HCT116 (cell line): ENCODE measurements at regions not wholly inside any gene's neighbourhood (a gene's known extent, or its start where the extent isn't known, plus 50 kb on each side); places are given as distances from the start of the nearest gene placed in this dataset.

Experiments
- ATAC-seq: fragments of 200-7000 bp; cut with Tn5 transposase; 2 replicates; pipeline ENCODE4 v1.9.1; 2020; ENCODE audit warnings: mild to moderate bottlenecking, moderate library complexity
- BruUV-seq: library from RNA; stranded (reverse); fragments of 400-500 nt; replicated peaks from 2 replicates; lab custom pipeline; 2021; lab: Mats Ljungman, UMichigan
- CTCF ChIA-PET: fragments of 300-600 bp; sonication (Branson Sonifier 250); formaldehyde crosslinking; loops from one replicate; lab custom pipeline; 2021; ENCODE audit warnings: antibody characterized with exemption; lab: Charles Lee
- POLR2A ChIA-PET: fragments of 300-600, 350-600 bp; sonication (Branson Sonifier 250); formaldehyde crosslinking; loops from one replicate; lab custom pipeline; 2021; ENCODE audit warnings: antibody characterized with exemption; lab: Charles Lee
- RAD21 ChIA-PET, 2 experiments: fragments of 300-600 bp; sonication (Branson Sonifier 250); formaldehyde crosslinking; loops; one replicate each; lab custom pipeline; 2023; ENCODE audit warnings: low total read pairs in 2 of 2; ENCODE audit not compliant: uncharacterized antibody in 2 of 2, unreplicated experiment in 2 of 2, low non-redundant PET in 1 of 2; lab: Charles Lee
- DNase-seq: peaks from one replicate; pipeline ENCODE4 v3.0.0-alpha.2; 2010; ENCODE audit warnings: low read depth, low spot score
- H2AFZ ChIP-seq: fragments of 200-600 bp; shearing (Covaris generic), sonication (generic); 2 replicates; pipeline ENCODE4 v1.6.1; 2017; ENCODE audit warnings: low read depth, mixed run types, mixed read lengths, antibody characterized with exemption, low read length; ENCODE audit not compliant: poor library complexity, severe bottlenecking
- H3K27ac ChIP-seq: 2 replicates; pipeline ENCODE4 v1.5.1; 2012; ENCODE audit warnings: low read depth, low read length
- H3K27me3 ChIP-seq: fragments of 200-600 bp; sonication (generic); 2 replicates; pipeline ENCODE4 v1.6.1; 2016; ENCODE audit warnings: mixed run types, low read length, mixed read lengths; ENCODE audit not compliant: insufficient read depth
- H3K36me3 ChIP-seq, 2 experiments: fragments of 200-500 bp in 1 of 2; fragments of 200-600 bp in 1 of 2; sonication (Bioruptor generic) in 1 of 2; sonication (generic) in 1 of 2; 2 replicates each; pipeline versions ENCODE4 v1.5.1 to v1.6.1; 2014 to 2016; ENCODE audit warnings: low read length in 2 of 2, inconsistent platforms in 1 of 2, mixed read lengths in 1 of 2, mixed run types in 1 of 2; ENCODE audit not compliant: insufficient read depth in 2 of 2, control insufficient read depth in 1 of 2
- H3K4me1 ChIP-seq, 2 experiments: fragments of 200-600 bp in 1 of 2; sonication (generic) in 1 of 2; 2 replicates each; pipeline versions ENCODE4 v1.5.1 to v1.6.1; 2012 to 2017; ENCODE audit warnings: low read length in 2 of 2, inconsistent platforms in 1 of 2, mild to moderate bottlenecking in 1 of 2, mixed read lengths in 1 of 2, mixed run types in 1 of 2, moderate library complexity in 1 of 2; ENCODE audit not compliant: insufficient read depth in 2 of 2, control insufficient read depth in 1 of 2
- H3K4me2 ChIP-seq: fragments of 200-600 bp; sonication (generic); 2 replicates; pipeline ENCODE4 v1.6.1; 2017; ENCODE audit warnings: mixed run types, low read length, mixed read lengths
- H3K4me3 ChIP-seq, 2 experiments: fragments of 200-600 bp in 1 of 2; sonication (generic) in 1 of 2; replicated peaks in 1 of 2; 2 replicates each; pipeline ENCODE4 v1.5.1; 2011 to 2016; ENCODE audit warnings: low read length in 2 of 2, control low read depth in 1 of 2, low read depth in 1 of 2, mild to moderate bottlenecking in 1 of 2, mixed read lengths in 1 of 2, mixed run types in 1 of 2
- H3K79me2 ChIP-seq: fragments of 200-600 bp; sonication (generic); 2 replicates; pipeline ENCODE4 v1.6.1; 2017; ENCODE audit warnings: mild to moderate bottlenecking, mixed run types, low read length, moderate library complexity, mixed read lengths; ENCODE audit not compliant: insufficient read depth
- H3K9ac ChIP-seq: fragments of 200-600 bp; sonication (generic); 2 replicates; pipeline ENCODE4 v1.6.1; 2016; ENCODE audit warnings: low read length, mixed read lengths
- H3K9me2 ChIP-seq: fragments of 200-600 bp; sonication (generic), shearing (Covaris generic); 2 replicates; pipeline ENCODE4 v1.6.1; 2017; ENCODE audit warnings: mixed run types, mild to moderate bottlenecking, moderate library complexity; ENCODE audit not compliant: insufficient read depth
- H3K9me3 ChIP-seq, 2 experiments: fragments of 200-500 bp in 1 of 2; fragments of 200-600 bp in 1 of 2; sonication (Bioruptor generic) in 1 of 2; sonication (generic) in 1 of 2; 2 replicates each; pipeline ENCODE4 v1.6.1; 2014 to 2017; ENCODE audit warnings: low read length in 2 of 2, mixed read lengths in 2 of 2, inconsistent platforms in 1 of 2, low read depth in 1 of 2, mild to moderate bottlenecking in 1 of 2, mixed run types in 1 of 2, moderate library complexity in 1 of 2; ENCODE audit not compliant: control insufficient read depth in 1 of 2, insufficient read depth in 1 of 2
- H4K20me1 ChIP-seq: fragments of 200-600 bp; sonication (generic), shearing (Covaris generic); 2 replicates; pipeline ENCODE4 v1.6.1; 2017; ENCODE audit warnings: mixed run types, mild to moderate bottlenecking, moderate library complexity; ENCODE audit not compliant: insufficient read depth
- CBX3 ChIP-seq: IDR thresholded peaks from 2 replicates; pipeline ENCODE4 v1.6.1; 2012; ENCODE audit warnings: low read depth
- EGR1 ChIP-seq: IDR thresholded peaks from 2 replicates; pipeline ENCODE4 v1.6.1; 2012; ENCODE audit warnings: low read depth
- ELF1 ChIP-seq: IDR thresholded peaks from 2 replicates; pipeline ENCODE4 v1.6.1; 2012; ENCODE audit warnings: low read depth, borderline replicate concordance
- EZH2 ChIP-seq: fragments of 200-600 bp; sonication (generic); IDR thresholded peaks from 2 replicates; pipeline ENCODE4 v1.6.1; 2017; ENCODE audit warnings: antibody characterized with exemption, mixed run types
- EZH2phosphoT487 ChIP-seq: fragments of 200-600 bp; IDR thresholded peaks from 2 replicates; pipeline ENCODE4 v1.6.1; 2018; ENCODE audit warnings: antibody characterized with exemption, borderline replicate concordance
- FOSL1 ChIP-seq: IDR thresholded peaks from 2 replicates; pipeline ENCODE4 v1.6.1; 2012; ENCODE audit warnings: low read depth
- JUND ChIP-seq: IDR thresholded peaks from 2 replicates; pipeline ENCODE4 v1.6.1; 2012
- POLR2AphosphoS5 ChIP-seq: IDR thresholded peaks from 2 replicates; pipeline ENCODE4 v1.6.1; 2011; ENCODE audit warnings: mild to moderate bottlenecking, low read depth, low read length, moderate library complexity
- TCF7L2 ChIP-seq: IDR thresholded peaks from 2 replicates; pipeline ENCODE4 v1.7.0; 2011; ENCODE audit warnings: borderline replicate concordance, inconsistent platforms; ENCODE audit not compliant: insufficient read depth, insufficient read length; ENCODE audit errors: extremely low read depth
- ZFX ChIP-seq: fragments of 450-650 bp; IDR thresholded peaks from 2 replicates; pipeline ENCODE4 v1.6.1; 2017
- ZNF274 ChIP-seq: fragments of 200-500 bp; sonication (Bioruptor generic); IDR thresholded peaks from 2 replicates; pipeline ENCODE4 v1.6.1; 2014; ENCODE audit warnings: mild to moderate bottlenecking, low read depth, low read length, inconsistent platforms
- intact Hi-C: fragments of 100-400 bp; cut with micrococcal nuclease; formaldehyde crosslinking; loops from 2 replicates; pipeline ENCODE4 v1.10.0; 2022
- TF ChIP-seq, protein P1 (sequence below): IDR thresholded peaks from 2 replicates; pipeline ENCODE4 v1.6.1; 2011; ENCODE audit warnings: mild to moderate bottlenecking, low read length, moderate library complexity; ENCODE audit not compliant: insufficient replicate concordance; ENCODE audit errors: extremely low read depth
- TF ChIP-seq, protein P2 (sequence below): IDR thresholded peaks from 2 replicates; pipeline ENCODE4 v1.6.1; 2012; ENCODE audit warnings: low read depth
- TF ChIP-seq, protein P3 (sequence below), 3 experiments: fragments of 200-600 bp in 1 of 3; sonication (generic) in 1 of 3; IDR thresholded peaks in 2 of 3; conservative IDR thresholded peaks in 1 of 3; 2 replicates each; pipeline ENCODE4 v1.5.1; 2012 to 2017; ENCODE audit warnings: low read depth in 2 of 3, low read length in 2 of 3, antibody characterized with exemption in 1 of 3, borderline replicate concordance in 1 of 3, control low read depth in 1 of 3, mild to moderate bottlenecking in 1 of 3, mixed read lengths in 1 of 3, mixed run types in 1 of 3, moderate library complexity in 1 of 3; ENCODE audit not compliant: insufficient read depth in 1 of 3
- TF ChIP-seq, protein P4 (sequence below): IDR thresholded peaks from 2 replicates; pipeline ENCODE4 v1.6.1; 2012

DNA sequence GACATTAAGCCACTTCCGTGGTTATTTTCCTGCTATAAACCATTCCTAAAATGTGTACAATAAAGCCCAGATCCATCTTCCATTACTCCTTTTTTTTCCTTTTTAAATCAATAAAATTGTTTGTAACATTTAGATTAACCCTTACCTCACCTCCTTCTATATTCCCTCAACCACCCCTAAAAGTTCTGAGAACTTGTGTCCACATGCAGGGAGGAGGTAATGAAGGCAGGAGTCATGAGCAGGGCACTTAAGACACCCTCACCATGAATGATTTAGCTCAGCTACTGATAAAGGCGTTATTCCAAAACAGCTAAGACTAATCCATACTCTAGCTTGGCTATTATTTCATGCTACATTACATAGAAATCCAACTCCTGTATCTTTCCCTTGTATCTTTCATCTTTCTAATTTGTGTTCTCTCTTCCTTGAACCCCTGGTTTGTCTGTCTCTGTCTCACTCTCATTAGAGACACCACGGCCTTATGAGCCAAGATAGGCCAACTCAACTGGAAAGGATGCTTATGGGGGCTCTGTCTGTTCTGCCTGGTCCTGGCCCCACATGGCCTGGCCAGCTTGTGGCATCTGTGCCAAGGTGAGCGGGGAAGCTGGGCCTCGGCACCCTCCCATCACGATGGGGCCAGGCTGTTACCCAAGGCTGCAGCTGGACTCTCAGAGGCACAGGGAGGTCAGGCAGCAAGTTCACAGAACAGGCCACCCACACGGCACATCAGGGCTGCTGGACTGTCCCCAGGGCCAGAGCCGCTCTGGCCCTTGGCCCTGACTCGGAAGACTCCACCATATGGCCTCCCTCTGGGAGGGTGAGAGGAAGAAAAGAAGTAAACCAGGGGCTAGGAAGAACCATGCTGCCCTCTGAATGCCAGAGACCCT lies 294.4 kb downstream of the SOX9 start (continued):
- TF ChIP-seq TCF7L2 (no peak), EZH2phosphoT487 (no peak), ZFX (no peak), FOSL1 (no peak), ELF1 (no peak)
- TF ChIP-seq, protein P1, sequence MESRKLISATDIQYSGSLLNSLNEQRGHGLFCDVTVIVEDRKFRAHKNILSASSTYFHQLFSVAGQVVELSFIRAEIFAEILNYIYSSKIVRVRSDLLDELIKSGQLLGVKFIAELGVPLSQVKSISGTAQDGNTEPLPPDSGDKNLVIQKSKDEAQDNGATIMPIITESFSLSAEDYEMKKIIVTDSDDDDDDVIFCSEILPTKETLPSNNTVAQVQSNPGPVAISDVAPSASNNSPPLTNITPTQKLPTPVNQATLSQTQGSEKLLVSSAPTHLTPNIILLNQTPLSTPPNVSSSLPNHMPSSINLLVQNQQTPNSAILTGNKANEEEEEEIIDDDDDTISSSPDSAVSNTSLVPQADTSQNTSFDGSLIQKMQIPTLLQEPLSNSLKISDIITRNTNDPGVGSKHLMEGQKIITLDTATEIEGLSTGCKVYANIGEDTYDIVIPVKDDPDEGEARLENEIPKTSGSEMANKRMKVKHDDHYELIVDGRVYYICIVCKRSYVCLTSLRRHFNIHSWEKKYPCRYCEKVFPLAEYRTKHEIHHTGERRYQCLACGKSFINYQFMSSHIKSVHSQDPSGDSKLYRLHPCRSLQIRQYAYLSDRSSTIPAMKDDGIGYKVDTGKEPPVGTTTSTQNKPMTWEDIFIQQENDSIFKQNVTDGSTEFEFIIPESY = no peak

DNA sequence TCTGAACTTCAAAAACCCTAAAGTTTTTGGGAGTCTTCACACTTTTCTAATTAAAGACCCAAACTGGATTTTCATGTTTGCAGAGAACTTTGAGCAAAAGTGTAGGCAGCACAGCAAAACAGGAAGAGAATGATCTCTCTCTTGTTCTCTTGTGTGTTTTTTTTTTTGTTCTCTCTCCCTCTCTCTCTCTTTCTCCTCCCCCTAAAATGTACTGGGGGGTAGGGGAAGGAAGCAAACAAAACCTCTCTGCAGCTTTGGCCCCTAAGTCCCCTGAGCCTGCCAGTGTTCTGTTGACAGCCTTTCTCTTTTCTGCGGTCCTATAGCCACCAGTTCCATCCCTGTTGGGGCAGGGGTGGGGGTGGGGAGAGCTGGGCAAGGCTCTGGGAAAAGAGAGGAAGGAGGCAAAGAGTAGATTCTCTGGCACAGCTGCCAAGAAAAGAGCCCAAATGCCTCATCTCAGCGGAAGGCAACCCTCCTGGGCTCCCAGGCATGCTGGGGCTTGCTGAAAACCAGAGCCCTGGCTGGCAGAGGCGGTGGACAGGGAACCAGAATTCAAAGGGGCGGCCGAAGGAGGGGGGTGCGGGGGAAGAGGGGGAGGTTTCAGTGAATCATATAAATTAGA lies 295.3 kb downstream of the SOX9 start:
- Histone ChIP-seq H3K36me3 (peaks cover 0 to 25% of the 10 kb centered on the region in 2 experiments; a peak in 2 of 4 replicates), H3K27me3 (no peaks in the 10 kb centered on the region), H4K20me1 (no peaks in the 10 kb centered on the region), H3K4me2 (peak overlapping the region; percentile 10), H3K4me1 (peaks cover 62 to 87% of the 10 kb centered on the region in 2 experiments), H3K4me3 (no peak overlapping the region), H3K79me2 (peaks cover 23% of the 10 kb centered on the region; the same call in 1 of the 2 replicates), H3K27ac (peak overlapping the region; percentile 47), H3K9me3 (peaks cover 9 to 24% of the 10 kb centered on the region in 2 experiments; a peak in 3 of 4 replicates), H3K9ac (no peak overlapping the region), H2AFZ (no peak overlapping the region), H3K9me2 (no peaks in the 10 kb centered on the region)
- CTCF ChIA-PET = no interaction called here
- DNase-seq = no peak
- RAD21 ChIA-PET = interaction anchor here in 1 of 2 experiments (0.8 kb wide), 1 partner anchor 34 kb away, joined by 3 read pairs; no protein-coding TSS in a partner anchor
- POLR2A ChIA-PET = interaction anchor here (1.1 to 1.4 kb wide), 3 partner anchors 8 to 40 kb away, joined by 3 to 6 read pairs (median 3); no protein-coding TSS in a partner anchor
- ATAC-seq = no peak
- intact Hi-C loops = no loop called here
- BruUV-seq = no TSS peak
- TF ChIP-seq ZNF274 (no peak), POLR2AphosphoS5 (peak; percentile 12; the same call in 1 of the 2 replicates), FOSL1 (no peak), CBX3 (peak; percentile 54), EGR1 (no peak), EZH2 (no peak), JUND (no peak; the same call in 1 of the 2 replicates)
- TF ChIP-seq, protein P2, sequence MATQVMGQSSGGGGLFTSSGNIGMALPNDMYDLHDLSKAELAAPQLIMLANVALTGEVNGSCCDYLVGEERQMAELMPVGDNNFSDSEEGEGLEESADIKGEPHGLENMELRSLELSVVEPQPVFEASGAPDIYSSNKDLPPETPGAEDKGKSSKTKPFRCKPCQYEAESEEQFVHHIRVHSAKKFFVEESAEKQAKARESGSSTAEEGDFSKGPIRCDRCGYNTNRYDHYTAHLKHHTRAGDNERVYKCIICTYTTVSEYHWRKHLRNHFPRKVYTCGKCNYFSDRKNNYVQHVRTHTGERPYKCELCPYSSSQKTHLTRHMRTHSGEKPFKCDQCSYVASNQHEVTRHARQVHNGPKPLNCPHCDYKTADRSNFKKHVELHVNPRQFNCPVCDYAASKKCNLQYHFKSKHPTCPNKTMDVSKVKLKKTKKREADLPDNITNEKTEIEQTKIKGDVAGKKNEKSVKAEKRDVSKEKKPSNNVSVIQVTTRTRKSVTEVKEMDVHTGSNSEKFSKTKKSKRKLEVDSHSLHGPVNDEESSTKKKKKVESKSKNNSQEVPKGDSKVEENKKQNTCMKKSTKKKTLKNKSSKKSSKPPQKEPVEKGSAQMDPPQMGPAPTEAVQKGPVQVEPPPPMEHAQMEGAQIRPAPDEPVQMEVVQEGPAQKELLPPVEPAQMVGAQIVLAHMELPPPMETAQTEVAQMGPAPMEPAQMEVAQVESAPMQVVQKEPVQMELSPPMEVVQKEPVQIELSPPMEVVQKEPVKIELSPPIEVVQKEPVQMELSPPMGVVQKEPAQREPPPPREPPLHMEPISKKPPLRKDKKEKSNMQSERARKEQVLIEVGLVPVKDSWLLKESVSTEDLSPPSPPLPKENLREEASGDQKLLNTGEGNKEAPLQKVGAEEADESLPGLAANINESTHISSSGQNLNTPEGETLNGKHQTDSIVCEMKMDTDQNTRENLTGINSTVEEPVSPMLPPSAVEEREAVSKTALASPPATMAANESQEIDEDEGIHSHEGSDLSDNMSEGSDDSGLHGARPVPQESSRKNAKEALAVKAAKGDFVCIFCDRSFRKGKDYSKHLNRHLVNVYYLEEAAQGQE = no peak
- TF ChIP-seq, protein P3, sequence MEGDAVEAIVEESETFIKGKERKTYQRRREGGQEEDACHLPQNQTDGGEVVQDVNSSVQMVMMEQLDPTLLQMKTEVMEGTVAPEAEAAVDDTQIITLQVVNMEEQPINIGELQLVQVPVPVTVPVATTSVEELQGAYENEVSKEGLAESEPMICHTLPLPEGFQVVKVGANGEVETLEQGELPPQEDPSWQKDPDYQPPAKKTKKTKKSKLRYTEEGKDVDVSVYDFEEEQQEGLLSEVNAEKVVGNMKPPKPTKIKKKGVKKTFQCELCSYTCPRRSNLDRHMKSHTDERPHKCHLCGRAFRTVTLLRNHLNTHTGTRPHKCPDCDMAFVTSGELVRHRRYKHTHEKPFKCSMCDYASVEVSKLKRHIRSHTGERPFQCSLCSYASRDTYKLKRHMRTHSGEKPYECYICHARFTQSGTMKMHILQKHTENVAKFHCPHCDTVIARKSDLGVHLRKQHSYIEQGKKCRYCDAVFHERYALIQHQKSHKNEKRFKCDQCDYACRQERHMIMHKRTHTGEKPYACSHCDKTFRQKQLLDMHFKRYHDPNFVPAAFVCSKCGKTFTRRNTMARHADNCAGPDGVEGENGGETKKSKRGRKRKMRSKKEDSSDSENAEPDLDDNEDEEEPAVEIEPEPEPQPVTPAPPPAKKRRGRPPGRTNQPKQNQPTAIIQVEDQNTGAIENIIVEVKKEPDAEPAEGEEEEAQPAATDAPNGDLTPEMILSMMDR (IDR thresholded peaks at IDR 0.05 in 2 of 3, conservative IDR thresholded peaks at IDR 0.05 in 1 of 3; ENCODE audit: borderline replicate concordance in 1 of 3, insufficient read depth in 1 of 3, low read depth in 2 of 3, low read length in 2 of 3) = no peak
- TF ChIP-seq, protein P4, sequence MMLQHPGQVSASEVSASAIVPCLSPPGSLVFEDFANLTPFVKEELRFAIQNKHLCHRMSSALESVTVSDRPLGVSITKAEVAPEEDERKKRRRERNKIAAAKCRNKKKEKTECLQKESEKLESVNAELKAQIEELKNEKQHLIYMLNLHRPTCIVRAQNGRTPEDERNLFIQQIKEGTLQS = no peak
